ENCODE measurements at regions not wholly inside any gene's neighbourhood (a gene's known extent, or its start where the extent isn't known, plus 50 kb on each side); places are given as distances from the start of the nearest gene placed in this dataset.

DNA sequence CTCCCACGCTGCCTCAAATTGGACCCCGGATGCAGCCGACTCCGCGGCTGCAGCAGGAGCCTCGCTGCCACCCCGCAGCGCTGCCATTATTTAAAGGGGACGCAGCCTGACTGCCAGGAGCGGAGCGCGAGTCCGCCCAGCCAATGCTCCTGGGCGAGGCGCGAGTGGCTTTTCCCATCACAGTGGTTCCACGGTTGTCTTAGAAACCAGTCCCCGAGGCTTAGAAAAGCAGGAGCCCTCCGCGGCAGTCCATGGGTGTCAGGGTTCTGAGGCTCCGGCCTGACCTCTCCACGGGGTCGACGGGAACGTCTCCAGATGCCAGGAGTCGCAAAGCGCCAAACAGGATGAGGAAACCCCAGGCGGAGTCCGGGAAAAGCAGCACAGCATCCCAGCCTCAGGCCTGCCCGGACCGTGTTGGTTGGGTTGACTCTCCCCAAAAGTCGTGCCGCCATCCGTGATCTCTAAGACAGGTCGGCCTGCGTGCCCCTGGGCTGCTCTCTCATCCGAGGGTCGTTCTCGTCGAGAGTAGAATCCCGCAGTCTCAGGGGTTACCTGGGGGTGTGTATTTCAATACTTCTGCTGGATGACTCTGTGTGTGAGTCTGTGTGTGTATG is 975.8 kb upstream of the DEFB115 start:
- TF ChIP-seq, protein P1, sequence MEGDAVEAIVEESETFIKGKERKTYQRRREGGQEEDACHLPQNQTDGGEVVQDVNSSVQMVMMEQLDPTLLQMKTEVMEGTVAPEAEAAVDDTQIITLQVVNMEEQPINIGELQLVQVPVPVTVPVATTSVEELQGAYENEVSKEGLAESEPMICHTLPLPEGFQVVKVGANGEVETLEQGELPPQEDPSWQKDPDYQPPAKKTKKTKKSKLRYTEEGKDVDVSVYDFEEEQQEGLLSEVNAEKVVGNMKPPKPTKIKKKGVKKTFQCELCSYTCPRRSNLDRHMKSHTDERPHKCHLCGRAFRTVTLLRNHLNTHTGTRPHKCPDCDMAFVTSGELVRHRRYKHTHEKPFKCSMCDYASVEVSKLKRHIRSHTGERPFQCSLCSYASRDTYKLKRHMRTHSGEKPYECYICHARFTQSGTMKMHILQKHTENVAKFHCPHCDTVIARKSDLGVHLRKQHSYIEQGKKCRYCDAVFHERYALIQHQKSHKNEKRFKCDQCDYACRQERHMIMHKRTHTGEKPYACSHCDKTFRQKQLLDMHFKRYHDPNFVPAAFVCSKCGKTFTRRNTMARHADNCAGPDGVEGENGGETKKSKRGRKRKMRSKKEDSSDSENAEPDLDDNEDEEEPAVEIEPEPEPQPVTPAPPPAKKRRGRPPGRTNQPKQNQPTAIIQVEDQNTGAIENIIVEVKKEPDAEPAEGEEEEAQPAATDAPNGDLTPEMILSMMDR (IDR thresholded peaks at IDR 0.05) = no peak
- no peak for TF ChIP-seq POLR2A (IDR thresholded peaks at IDR 0.05)
